ENCODE measurements at regions not wholly inside any gene's neighbourhood (a gene's known extent, or its start where the extent isn't known, plus 50 kb on each side); places are given as distances from the start of the nearest gene placed in this dataset.
A peak's percentile ranks its signal among the peaks of the same experiment; 100 is the strongest.
"Not testable (repeated sequence)": the region's sequence is repeated elsewhere in the genome, so short reads cannot be mapped to it uniquely, and the experiment has no call there.

DNA sequence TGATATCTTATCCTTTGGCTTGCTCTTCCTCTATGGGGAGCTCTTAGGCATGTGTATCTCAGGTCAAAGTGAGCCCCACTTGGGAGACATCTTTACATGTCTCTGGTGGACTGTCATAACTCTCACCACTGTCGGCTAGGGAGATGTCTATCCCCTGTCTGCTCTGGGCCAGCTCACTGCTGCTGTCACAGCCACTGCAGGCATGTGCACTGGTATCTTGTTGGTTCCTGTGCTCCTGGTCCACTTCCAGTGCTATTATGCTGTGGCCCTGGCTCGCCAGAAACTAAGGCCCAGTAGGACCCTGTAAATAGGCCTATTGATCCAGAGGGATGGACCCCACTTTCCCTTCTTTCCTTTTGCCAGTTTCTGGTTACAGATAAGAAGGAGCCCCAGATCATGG is 56.6 kb upstream of the LAS1L start:
- no peak for DNase-seq (ENCODE audit: low read depth)
- TF ChIP-seq, protein P1, sequence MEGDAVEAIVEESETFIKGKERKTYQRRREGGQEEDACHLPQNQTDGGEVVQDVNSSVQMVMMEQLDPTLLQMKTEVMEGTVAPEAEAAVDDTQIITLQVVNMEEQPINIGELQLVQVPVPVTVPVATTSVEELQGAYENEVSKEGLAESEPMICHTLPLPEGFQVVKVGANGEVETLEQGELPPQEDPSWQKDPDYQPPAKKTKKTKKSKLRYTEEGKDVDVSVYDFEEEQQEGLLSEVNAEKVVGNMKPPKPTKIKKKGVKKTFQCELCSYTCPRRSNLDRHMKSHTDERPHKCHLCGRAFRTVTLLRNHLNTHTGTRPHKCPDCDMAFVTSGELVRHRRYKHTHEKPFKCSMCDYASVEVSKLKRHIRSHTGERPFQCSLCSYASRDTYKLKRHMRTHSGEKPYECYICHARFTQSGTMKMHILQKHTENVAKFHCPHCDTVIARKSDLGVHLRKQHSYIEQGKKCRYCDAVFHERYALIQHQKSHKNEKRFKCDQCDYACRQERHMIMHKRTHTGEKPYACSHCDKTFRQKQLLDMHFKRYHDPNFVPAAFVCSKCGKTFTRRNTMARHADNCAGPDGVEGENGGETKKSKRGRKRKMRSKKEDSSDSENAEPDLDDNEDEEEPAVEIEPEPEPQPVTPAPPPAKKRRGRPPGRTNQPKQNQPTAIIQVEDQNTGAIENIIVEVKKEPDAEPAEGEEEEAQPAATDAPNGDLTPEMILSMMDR (IDR thresholded peaks at IDR 0.05; ENCODE audit: control insufficient read depth, insufficient read depth, low read depth, low read length, missing control alignments), result no peak
- no peak overlapping the region for H3K4me3 ChIP-seq (ENCODE audit: control insufficient read depth, low read depth, low read length)

DNA sequence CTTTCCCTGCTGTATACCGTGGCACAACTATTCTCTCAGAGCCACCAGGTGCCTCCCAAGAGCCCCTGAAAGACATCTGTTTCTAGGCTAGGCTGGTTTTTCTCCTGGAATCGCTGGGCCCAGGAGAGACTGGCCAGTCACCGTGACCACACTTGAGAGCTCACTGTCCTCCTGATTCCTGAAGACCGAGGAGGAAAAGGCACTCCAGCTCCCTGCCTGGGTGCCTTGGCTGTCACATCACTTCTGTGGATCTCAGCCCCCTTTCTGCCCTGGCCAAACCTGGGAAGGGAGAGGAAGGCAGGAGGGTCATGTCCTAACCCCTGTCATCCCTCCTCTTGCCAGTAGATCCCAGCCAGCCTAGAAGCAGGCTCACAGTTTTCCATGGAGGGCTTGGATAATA is 54.7 kb upstream of the LAS1L start:
- TF ChIP-seq, protein P1 (IDR thresholded peaks at IDR 0.05; ENCODE audit: control insufficient read depth, insufficient read depth, low read depth, low read length, missing control alignments), result peak; percentile 1
- no peak for DNase-seq (ENCODE audit: low read depth)
- H3K4me3 ChIP-seq (ENCODE audit: control insufficient read depth, low read depth, low read length), result no peak overlapping the region

DNA sequence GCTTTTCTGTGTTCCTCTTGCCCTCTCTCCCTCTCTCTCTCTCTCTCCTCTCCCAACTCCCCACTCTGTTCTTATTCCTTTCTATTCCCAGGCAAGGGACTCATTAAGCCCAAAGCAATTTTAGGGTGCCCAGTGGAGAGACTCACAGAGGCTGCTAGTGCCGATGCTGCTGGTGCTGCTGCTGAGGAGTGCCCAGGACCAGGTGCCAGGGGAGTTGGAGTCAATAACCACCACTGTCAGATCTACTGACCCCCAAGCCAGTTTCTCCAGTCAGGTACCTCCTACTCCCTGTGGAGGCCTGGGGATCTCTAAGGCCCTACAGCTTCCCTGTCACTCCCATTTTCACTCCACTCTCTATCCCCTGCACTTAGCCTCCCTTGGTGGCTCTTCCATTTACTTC is 54.2 kb upstream of the LAS1L start:
- TF ChIP-seq, protein P1 (IDR thresholded peaks at IDR 0.05; ENCODE audit: control insufficient read depth, insufficient read depth, low read depth, low read length, missing control alignments), result no peak
- no peak overlapping the region for H3K4me3 ChIP-seq (ENCODE audit: control insufficient read depth, low read depth, low read length)
- DNase-seq (ENCODE audit: low read depth), result no peak

DNA sequence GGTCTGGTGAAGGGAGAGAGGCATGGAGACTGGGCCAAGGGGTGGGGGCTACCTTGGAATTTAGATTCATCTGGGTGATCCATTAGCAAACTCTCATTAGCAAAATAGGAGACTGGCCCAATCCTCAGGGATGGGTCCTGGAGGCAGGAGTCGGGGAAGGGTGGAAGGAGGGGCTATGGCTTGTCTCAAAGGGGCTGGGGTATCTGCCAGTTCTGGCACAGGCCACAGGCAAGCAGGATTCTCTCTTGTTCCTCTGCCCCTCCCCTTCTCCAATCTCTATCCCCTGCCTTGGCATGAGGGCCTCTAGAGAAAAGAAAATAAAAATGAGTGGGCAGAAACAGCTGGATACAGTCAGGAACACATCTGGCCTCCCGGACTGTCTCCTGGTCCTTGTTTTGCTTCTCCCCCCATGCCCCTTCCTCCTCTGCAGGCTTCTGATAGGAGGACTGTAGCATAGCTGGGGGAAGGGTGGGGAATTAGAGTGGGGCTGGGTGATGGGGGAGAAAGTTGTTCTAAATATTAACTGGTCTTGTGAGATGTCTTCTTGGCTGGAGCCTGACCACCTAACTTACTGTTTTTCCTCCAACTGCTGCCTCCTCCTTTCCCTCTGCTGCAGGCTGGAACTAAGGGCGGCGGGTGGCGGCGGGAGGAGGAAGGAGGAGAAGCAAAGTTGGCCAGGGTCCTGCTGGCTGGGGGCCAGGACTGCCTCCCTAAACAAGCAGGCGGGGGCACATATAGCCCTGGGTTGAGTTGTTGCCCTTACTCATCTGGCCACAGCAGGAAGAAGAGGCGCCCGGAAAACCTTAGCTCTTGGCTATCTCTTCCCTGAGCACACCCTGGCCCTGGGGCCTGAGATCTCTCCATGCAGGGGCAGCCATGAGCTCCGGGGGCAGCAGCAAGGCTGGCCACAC is 53.3 kb upstream of the LAS1L start:
- TF ChIP-seq, protein P1 (IDR thresholded peaks at IDR 0.05; ENCODE audit: control insufficient read depth, insufficient read depth, low read depth, low read length, missing control alignments), result no peak
- peak; percentile 21 for DNase-seq (ENCODE audit: low read depth)
- no peak overlapping the region for H3K4me3 ChIP-seq (ENCODE audit: control insufficient read depth, low read depth, low read length)

DNA sequence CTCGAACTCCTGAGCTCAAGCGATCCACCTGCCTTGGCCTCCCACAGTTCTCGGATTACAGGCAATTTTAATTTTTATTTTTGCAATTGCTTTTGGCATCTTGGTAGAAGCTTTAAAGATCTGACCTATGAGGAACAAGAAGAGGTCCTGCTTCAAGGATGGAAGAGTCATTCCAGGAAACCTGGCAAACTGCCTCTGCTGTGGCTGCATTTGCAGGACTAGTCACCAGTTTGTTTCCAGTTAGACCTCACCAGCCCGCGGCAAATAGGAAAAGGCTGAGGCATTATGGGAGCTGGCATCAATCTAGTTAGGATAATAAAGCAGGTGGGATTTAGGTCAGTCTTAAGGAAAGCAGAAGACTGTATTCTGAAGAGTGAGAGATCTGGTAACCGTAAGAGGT is 51.9 kb upstream of the LAS1L start:
- H3K4me3 ChIP-seq (ENCODE audit: control insufficient read depth, low read depth, low read length), result no peak overlapping the region
- peak; percentile 24 for DNase-seq (ENCODE audit: low read depth)
- TF ChIP-seq, protein P1 (IDR thresholded peaks at IDR 0.05; ENCODE audit: control insufficient read depth, insufficient read depth, low read depth, low read length, missing control alignments), result no peak

DNA sequence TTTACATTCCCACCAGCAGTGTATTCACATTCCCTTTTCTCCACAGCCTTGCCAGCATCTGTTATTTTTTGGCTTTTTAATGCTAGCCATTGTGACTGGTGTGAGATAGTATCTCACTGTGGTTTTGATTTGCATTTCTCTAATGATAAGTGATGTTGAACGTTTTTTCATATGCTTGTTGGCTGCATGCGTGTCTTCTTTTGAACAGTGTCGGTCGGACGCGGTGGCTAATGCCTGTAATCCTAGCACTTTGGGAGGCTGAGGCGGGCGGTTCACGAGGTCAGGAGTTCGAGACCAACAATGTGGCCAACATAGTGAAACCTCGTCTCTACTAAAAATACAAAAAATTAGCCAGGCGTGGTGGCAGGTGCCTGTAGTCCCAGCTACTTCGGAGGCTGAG is 50.6 kb upstream of the LAS1L start:
- DNase-seq (ENCODE audit: low read depth); H3K4me3 ChIP-seq (ENCODE audit: control insufficient read depth, low read depth, low read length): not testable (repeated sequence)
